Head of caudate nucleus (tissue), 42 donors: ENCODE measurements at regions not wholly inside any gene's neighbourhood (a gene's known extent, or its start where the extent isn't known, plus 50 kb on each side); places are given as distances from the start of the nearest gene placed in this dataset.
"Not testable (repeated sequence)": the region's sequence is repeated elsewhere in the genome, so short reads cannot be mapped to it uniquely, and the experiment has no call there.

Experiments
- DNase-seq, 42 donors: peaks; one replicate each; pipeline versions ENCODE4 v3.0.0 to v3.0.0-alpha.2; 2020 to 2021; ENCODE audit warnings: mixed read lengths in 7 of 42
- intact Hi-C: fragments of 100-400 bp; cut with DNase I; formaldehyde crosslinking; loops from one replicate; pipeline ENCODE4 v1.15.0; 2022

DNA sequence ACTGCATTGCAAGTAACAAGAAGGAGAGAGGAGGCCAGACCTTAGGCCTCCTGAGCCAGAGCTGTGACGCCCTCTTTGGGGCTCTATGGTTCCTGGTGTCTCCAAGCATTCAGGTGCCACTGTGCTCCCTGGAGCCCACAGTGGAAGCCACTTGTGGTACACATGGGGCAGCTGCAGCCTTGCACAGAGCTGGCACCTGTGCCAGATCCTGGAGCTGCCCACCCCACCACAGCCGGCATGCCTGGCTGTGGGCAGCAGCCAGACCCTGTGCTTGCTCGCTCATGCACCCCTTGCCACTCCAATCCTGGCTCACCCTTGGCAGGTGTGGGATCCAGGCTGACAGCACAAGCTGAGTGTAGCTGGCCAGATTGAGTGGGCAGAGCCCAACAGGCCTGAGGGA lies 173.8 kb upstream of the SMIM30 start:
- DNase-seq = no peak
- intact Hi-C loops = no loop called here

DNA sequence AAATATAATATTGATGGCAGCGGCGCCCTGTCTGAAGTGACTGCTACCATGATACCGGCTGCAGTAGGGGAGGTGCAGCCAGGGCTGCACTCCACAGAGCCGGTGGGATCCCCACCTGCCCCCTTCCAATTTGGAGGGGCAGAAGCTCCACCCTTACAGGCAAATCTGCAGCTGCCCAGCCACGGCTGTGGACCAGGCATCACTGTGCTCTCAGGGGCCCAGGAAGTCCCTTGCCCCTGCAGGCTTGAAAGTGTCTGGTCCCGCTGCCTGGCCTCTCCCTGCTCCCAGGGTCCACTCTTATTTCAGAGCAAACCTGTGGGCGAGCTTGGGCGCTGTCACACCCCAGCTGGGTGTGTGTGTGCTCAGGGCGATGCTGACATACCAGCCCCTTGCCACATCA lies 172.7 kb upstream of the SMIM30 start:
- no peak for DNase-seq
- intact Hi-C loops = no loop called here

- peak in 25 of 42 donors; percentile 9 to 71 (median 33) for DNase-seq
Measured at GRCh38 chr7:113289140-113289740, 170.9 kb upstream of the SMIM30 start.

GRCh38 chr7:113285411-113285810 lies 167.1 kb upstream of the SMIM30 start:
- intact Hi-C loops = no loop called here
- no peak for DNase-seq

More at GRCh38 chr7:113289140-113289740, 170.9 kb upstream of the SMIM30 start:
- intact Hi-C loops = no loop called here

- DNase-seq = no peak
- intact Hi-C loops = no loop called here
Measured at GRCh38 chr7:113283861-113284260, 165.5 kb upstream of the SMIM30 start.

- DNase-seq = no peak
- intact Hi-C loops = no loop called here
Measured at GRCh38 chr7:113282875-113283274, 164.5 kb upstream of the SMIM30 start.

DNA sequence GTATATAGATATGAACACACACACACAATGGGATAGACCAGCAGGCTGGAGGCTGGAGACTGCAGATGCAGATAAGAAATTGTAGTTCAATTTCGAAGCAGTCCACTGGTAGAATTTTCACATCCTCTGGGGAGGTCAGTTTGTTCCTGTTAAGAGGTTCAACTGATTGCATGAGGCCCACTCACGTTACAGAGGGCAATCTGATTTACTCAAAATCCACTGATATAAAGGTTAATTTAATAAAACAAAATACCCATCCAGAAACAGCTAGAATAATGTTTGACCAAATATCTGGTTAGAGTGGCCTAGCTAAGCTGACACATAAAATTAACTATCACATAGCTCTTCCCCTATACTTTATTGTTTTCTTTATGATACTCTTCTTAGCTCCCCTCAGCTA lies 162.9 kb upstream of the SMIM30 start:
- intact Hi-C loops = no loop called here
- no peak for DNase-seq

GRCh38 chr7:113279256-113279655 lies 160.9 kb upstream of the SMIM30 start:
- intact Hi-C loops = no loop called here
- peak in 1 of 42 donors; percentile 36 for DNase-seq

DNA sequence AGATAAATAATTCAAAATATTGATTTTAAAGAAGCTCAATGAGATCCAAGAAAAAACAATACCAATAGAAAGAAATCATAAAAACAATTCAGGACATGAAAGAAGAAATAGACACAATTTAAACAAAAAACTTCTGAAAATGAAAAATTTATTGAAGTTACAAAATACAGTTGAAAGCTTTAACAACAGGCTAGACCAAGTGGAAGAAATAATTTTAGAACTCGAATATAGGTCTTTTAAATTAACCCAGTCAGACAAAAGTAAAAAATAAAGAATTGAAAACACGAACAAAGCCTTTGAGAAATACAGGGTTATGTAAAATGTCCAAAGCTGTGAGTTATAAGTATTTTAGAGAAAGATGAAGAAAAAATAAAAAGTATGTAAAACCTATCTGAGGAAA lies 152.4 kb upstream of the SMIM30 start:
- intact Hi-C loops = no loop called here

GRCh38 chr7:113269592-113269991 lies 151.2 kb upstream of the SMIM30 start:
- DNase-seq, intact Hi-C loops: not testable (repeated sequence)

More for the DNA sequence above, 152.4 kb upstream of the SMIM30 start:
- no peak for DNase-seq

DNA sequence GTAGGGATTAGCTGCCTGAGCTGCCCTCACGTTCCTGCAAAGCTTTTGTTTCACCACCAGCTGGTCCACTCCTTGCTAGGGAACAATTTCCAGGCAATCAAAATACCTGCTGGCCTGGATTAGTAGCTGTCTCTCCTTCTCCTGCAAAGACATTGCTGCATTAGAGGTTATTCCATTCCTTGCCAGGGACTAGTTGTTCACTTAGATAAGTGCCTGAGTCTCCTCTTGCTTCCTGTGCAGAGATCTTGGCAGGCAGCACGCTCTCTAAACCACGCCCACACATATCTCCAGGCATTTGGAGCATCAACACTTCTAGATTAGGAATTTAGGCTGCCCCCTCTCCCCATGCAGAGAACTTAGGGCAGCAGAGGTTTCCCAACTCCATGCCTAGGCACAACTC lies 150.4 kb upstream of the SMIM30 start:
- intact Hi-C loops = no loop called here
- DNase-seq = peak in 1 of 42 donors; percentile 9

GRCh38 chr7:113267885-113268284 lies 149.5 kb upstream of the SMIM30 start:
- intact Hi-C loops = no loop called here
- no peak for DNase-seq

GRCh38 chr7:113267271-113267670 lies 148.9 kb upstream of the SMIM30 start:
- no peak for DNase-seq

DNA sequence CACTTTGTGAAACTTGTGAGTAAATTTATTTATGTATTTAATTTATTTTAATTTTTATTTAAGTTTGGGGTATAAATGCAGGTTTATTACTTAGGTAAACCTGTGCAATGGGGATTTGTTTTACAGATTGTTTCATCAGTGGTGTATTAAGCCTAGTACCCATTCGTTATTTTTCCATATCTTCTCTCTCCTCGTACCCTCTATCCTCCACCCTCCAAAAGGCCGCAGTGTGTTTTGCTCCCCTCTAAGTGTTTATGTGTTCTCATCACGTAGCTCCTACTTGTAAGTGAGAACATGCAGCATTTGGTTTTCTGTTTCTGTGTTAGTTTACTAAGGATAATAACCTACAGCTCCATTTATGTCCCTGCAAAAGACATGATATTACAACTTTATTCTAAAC lies 145.4 kb upstream of the SMIM30 start:
- intact Hi-C loops = no loop called here
- DNase-seq = no peak

More at GRCh38 chr7:113267271-113267670, 148.9 kb upstream of the SMIM30 start:
- intact Hi-C loops = no loop called here

DNA sequence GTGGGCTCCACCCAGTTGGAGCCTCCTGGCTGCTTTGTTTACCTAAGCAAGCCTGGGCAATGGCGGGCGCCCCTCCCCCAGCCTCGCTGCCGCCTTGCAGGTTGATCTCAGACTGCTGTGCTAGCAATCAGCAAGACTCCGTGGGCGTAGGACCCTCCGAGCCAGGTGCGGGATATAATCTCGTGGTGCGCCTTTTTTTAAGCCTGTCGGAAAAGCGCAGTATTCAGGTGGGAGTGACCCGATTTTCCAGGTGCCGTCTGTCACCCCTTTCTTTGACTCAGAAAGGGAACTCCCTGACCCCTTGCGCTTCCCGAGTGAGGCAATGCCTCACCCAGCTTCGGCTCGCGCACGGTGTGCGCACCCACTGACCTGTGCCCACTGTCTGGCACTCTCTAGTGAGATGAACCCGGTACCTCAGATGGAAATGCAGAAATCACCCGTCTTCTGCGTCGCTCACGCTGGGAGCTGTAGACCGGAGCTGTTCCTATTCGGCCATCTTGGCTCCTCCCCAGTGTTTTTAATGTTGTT lies 144.9 kb upstream of the SMIM30 start:
- intact Hi-C loops, DNase-seq: not testable (repeated sequence)

DNA sequence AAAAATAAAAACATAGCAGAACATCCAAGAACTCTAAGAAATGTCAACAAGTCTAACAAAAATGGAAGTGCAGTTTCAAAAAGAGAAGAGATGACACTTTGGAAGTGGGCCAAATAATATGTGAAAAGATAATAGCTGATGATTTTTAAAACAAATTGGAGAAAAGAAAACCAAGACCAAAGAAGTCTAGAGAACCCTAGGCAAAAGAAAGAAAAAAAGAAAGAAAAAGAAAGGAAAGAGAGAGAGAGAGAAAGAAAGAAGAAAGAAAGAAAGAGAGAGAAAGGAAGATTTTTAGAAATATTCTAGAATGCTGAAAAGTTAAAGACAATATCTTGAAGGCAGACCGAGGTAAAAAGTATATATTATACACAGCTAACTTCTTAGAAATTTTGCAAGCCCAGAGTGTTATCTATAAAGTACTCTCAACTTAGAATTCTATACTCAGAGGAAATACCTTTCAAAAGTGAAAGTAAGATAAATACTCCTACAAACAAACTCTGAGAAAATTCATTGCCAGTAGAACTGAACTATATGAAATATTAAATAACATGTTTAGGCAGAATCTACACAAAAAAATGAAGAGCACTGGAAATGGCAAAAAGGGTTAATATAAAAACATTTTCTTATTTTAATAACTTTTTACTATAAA lies 138.7 kb upstream of the SMIM30 start:
- intact Hi-C loops = no loop called here
- no peak for DNase-seq

- intact Hi-C loops = no loop called here
- DNase-seq = no peak
Measured at GRCh38 chr7:113247198-113247597, 128.8 kb upstream of the SMIM30 start.

DNA sequence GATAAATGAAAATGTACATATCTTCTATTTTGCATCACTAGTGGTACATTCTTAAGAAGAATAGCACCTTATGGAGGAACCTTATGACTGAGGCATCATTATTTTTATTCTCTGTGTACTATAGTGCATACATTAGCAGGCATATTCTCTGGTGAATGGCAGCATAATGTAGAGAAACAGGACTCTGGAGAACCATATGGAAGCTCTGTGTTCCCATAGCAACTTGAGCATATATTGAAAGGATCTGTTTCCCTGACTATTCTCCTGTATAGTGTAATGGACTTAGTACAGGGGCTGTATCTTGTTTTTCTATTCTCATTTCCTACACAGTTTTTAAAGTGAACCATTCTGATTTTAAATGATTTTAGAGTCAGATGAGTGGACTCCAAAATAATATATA lies 128.4 kb upstream of the SMIM30 start:
- intact Hi-C loops = no loop called here

DNA sequence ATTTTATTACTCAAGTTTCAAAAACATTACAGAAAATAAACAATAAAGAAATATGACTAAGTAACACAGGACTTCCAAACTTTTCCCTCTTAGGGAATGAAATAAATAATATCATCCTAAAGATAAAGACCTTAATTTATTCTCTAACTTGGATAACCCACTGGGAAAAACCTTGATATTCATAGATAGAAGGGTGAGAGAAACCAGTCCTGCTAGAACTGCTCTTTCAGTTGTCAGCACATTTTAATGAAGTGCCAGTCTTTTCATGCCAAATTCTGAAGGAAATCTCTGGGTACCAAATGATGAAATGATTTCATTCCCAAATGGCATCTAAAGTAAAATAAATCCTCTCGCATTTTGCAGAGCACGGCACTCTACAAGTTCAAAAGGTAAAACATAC lies 114.5 kb upstream of the SMIM30 start:
- intact Hi-C loops = no loop called here
- DNase-seq = no peak

More for the DNA sequence above, 128.4 kb upstream of the SMIM30 start:
- DNase-seq = no peak

GRCh38 chr7:113230691-113231090 lies 112.3 kb upstream of the SMIM30 start:
- no peak for DNase-seq
- intact Hi-C loops = no loop called here

- intact Hi-C loops = no loop called here
Measured at GRCh38 chr7:113217314-113217713, 99.0 kb upstream of the SMIM30 start.

More at GRCh38 chr7:113217314-113217713, 99.0 kb upstream of the SMIM30 start:
- DNase-seq = no peak
